COLO829 (cell line): ENCODE measurements at regions not wholly inside any gene's neighbourhood (a gene's known extent, or its start where the extent isn't known, plus 50 kb on each side); places are given as distances from the start of the nearest gene placed in this dataset.
"Not testable (repeated sequence)": the region's sequence is repeated elsewhere in the genome, so short reads cannot be mapped to it uniquely, and the experiment has no call there.

Experiments used
- DNase-seq: peaks from one replicate; pipeline ENCODE4 v3.0.0; 2012; ENCODE audit warnings: low spot score

- DNase-seq: no peak
Observed at GRCh38 chr13:28573595-28574373, 78.9 kb upstream of the FLT1 start.

DNA sequence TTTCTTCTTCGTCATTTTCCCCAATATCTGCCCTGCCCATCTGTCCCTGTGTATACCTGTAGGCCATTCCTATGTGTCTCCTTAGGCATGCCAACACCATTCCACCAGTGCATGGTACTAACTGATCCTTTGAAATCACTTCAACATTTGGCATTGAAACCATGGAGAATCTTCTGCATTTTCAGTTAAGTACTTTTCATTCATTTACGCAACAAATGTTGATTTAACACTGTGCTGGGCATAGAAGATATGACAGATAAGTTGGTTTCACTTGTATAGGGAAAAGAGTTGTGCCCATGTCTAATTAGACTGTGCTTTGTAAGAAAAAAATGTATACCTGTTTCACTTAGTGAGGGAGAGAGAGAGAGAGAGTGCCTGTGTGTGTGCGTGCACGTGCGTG lies 77.9 kb upstream of the FLT1 start:
- DNase-seq: no peak

- DNase-seq: not testable (repeated sequence)
Observed at GRCh38 chr13:28570356-28570755, 75.4 kb upstream of the FLT1 start.

DNA sequence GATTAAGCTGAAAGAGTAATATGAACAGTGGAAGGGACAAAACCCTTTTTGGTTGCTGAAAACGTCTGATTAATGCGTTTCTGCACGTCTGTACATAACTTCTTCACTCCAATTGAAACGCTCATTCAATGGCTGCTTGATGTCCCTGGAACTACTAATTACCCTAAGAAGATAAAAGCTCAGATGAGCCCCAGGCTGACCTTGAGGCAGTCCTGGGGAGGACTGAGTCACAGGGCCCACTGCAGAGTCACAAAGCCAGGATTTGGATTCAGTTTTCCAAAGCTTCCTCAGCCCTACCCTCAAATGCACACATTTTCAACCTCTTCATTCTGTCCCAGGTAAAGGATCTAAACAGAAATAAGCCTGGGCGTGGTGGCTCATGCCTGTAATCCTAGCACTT lies 75.0 kb upstream of the FLT1 start:
- DNase-seq: no peak

GRCh38 chr13:28568286-28568685 lies 73.4 kb upstream of the FLT1 start:
- DNase-seq: no peak

- DNase-seq: no peak
Observed at GRCh38 chr13:28566891-28567290, 72.0 kb upstream of the FLT1 start.

GRCh38 chr13:28566283-28566682 lies 71.4 kb upstream of the FLT1 start:
- DNase-seq: no peak

DNA sequence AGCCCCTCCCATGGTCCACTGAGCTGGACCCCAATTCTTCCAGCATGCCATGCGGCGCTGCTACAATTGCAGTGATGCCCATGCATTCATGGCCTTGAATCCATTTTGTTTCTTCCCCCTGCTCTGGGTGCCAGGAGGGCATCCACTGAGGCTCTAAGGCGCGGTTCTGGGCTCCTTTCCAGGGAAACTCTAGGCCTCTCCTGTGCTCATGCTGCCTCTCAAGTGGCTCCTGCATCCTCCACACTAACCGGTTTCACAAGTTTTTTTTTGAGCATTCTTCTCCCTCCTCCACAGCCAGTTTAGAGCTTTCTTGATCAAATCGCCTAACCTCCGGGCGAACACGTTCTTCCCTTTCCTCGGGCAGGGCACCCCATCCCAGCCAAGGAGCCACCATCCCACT lies 69.1 kb upstream of the FLT1 start:
- no peak for DNase-seq

GRCh38 chr13:28563609-28564008 lies 68.7 kb upstream of the FLT1 start:
- DNase-seq: no peak

GRCh38 chr13:28560612-28561011 lies 65.7 kb upstream of the FLT1 start:
- DNase-seq: no peak

- DNase-seq: no peak
Observed at GRCh38 chr13:28559636-28560259, 64.8 kb upstream of the FLT1 start.

- no peak for DNase-seq
Observed at GRCh38 chr13:28558567-28558966, 63.6 kb upstream of the FLT1 start.

DNA sequence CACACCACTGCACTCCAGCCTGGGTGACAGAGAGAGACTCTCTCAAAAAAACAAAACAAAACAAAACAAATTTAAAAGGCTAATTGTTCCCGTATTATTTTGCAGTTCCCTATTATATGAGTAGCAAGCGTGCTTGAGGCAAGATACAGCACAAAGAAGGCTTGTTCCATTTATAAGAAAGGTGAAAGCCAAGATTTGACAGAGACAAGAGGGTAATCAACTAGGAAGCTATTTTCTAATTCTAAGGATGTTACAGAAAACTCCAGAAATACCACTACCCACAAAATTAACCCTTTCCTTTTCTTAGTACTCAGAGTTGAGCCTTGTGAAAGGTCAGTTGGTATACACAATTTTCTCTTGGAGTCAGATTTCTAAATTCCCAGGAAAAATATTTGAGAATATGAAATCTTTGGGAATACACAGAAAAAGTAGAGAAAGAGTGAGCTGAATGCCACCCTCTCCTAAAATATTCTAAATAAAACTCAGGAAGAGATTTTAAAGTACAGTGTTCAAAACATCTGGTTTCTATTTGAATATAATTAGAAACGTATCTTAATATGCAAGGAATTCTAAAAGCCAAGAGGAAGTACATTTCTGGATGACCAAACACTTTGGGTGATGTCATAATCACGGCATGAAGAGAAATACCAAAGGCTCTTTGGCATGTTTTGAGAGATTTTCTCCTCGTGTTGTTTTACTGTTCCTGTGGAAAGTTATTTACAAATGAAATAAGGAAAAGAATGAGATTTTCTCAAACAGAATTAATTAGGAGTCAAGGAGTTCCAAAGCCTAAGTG lies 63.0 kb upstream of the FLT1 start:
- peak; percentile 67 for DNase-seq

DNA sequence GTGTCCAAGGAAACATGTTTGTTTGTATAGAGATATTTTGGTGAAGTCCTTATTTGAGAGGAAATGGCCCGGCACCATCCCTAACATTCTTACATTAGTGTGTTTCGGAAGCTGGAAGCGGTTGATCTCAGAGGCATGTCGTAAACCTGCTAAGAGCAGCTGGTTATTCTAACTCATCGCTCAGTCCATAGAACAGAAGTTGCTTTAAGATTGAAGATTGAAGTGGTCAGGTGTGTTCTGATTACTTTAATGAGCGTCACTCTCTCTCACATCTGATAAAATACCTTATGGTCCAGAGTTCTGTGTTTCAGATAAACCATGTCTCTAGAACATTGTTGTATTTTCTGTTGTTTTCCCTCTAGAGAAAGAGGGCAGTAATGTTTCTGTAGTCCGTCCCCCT lies 60.2 kb upstream of the FLT1 start:
- DNase-seq: no peak

DNA sequence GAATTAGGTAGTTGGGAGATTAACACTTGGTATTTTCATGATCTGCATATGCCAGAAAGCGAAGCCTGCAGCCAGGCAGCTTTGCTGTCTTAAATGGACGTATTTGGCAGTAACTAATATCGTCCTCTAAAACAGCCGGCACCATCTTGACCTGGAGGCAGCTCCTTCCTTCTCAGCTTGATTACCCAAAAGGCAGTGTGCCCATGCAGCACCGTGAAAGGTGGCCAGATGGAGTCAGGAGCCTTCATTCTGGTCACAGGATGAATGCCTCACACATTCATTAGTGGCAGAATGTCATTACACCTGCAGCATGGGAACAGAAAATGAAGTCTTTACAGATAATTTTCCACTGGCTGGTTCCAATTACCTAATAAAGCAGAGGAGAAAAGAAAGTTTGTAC lies 59.0 kb upstream of the FLT1 start:
- DNase-seq: no peak

GRCh38 chr13:28552288-28552687 lies 57.4 kb upstream of the FLT1 start:
- DNase-seq: no peak

DNA sequence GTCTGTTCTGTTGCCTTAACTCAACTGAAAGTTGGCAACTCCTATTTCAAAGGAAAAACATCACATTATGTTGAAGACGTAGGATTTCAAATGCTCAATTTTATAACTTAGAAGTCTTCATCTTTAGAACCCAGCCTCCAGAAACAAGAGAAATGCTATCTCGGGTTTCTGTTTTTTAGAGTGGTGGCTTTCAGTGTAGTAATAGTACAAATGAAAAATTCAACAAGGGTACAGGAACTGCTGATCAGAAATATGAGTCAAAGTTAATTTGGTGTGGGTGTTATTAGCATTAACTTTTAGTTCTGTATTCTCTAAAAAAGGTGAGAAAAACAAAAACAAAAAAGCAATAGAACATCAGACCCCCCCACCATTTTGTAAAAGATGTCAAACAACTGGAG lies 56.6 kb upstream of the FLT1 start:
- DNase-seq: no peak

DNA sequence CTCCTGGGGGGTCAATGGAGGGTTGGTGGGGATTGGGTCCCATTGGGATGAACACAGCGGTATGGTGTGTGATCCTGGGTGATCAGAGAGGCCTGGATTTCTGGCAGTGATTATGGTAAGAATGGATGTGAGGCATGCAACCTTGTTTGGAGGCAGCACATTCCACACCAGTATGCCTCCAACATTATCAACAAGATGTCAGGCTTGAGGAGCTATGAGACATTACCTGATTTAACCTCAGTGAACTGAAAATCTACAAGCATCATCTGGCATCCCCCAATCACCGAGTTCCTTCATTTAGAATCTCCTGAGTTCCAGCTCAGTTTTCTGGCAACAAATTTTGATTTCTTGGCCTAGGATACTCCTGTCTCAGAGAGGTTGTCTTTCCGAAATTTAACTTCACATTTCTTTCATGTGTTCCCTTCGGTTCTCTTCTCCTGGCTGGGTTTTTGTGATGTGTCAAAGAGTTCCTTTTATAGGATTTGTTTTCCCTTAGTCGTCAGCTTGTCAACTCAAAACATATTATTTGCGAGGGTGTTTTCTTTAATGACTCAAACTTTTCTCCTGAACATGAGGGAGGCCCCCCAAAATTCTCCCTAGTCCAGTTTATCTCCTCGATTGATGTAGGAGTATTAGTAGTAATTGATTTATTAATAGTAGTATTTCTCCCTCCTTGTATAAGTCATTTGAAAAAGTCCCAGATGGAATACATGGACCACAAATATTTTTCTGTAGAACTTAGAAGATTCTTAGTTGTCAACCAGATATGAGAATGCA lies 56.0 kb upstream of the FLT1 start:
- DNase-seq: no peak

- no peak for DNase-seq
Observed at GRCh38 chr13:28550091-28550490, 55.2 kb upstream of the FLT1 start.

DNA sequence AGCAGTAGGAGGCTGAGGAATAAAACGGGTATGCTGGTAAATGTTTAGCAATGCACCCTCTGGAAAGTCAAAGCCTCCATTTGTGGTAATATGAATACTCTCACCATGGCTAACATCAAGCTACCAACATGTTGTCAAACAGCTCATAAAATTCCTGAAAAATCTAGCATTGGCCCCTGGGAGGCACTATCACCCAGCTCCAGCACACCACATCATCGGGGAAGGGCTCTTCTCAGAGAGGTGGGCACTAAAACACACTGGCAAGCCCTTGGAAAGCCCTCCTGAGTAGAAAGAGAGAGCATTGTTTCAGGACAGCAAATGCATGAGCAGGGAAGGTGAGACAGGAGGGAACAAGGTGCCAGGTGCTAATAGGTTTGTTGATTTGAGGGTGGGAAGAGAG lies 53.9 kb upstream of the FLT1 start:
- DNase-seq: no peak

- DNase-seq: no peak
Observed at GRCh38 chr13:28548468-28548867, 53.5 kb upstream of the FLT1 start.

GRCh38 chr13:28545583-28546333 lies 50.8 kb upstream of the FLT1 start:
- DNase-seq: no peak
